Hepatocyte (in vitro differentiated cells): ENCODE measurements at regions not wholly inside any gene's neighbourhood (a gene's known extent, or its start where the extent isn't known, plus 50 kb on each side); places are given as distances from the start of the nearest gene placed in this dataset.

Experiments used
- DNase-seq: peaks from one replicate; pipeline ENCODE4 v3.0.0-alpha.2; 2016; ENCODE audit warnings: low spot score
- H2AFZ ChIP-seq: fragments of 200-600 bp; sonication (generic); 2 replicates; pipeline ENCODE4 v1.6.0; 2016; ENCODE audit warnings: antibody characterized with exemption, mild to moderate bottlenecking
- H3K27ac ChIP-seq: fragments of 200-600 bp; sonication (generic); 2 replicates; pipeline ENCODE4 v1.5.1; 2016; ENCODE audit warnings: mild to moderate bottlenecking
- H3K27me3 ChIP-seq: fragments of 200-600 bp; sonication (generic); 2 replicates; pipeline ENCODE4 v1.6.1; 2016
- H3K36me3 ChIP-seq: fragments of 200-600 bp; sonication (generic); replicated peaks from 2 replicates; pipeline ENCODE4 v1.5.1; 2016; ENCODE audit warnings: low read depth; ENCODE audit not compliant: insufficient read depth
- H3K4me1 ChIP-seq: fragments of 200-600 bp; sonication (generic); 2 replicates; pipeline ENCODE4 v1.5.1; 2016; ENCODE audit warnings: mild to moderate bottlenecking, moderate library complexity; ENCODE audit not compliant: insufficient read depth
- H3K4me2 ChIP-seq: fragments of 200-600 bp; sonication (generic); 2 replicates; pipeline ENCODE4 v1.6.0; 2016
- H3K4me3 ChIP-seq: fragments of 200-600 bp; sonication (generic); 2 replicates; pipeline ENCODE4 v1.5.1; 2016; ENCODE audit warnings: mild to moderate bottlenecking
- H3K79me2 ChIP-seq: fragments of 200-600 bp; sonication (generic); 2 replicates; pipeline ENCODE4 v1.6.0; 2017; ENCODE audit warnings: mild to moderate bottlenecking
- H3K9me2 ChIP-seq: fragments of 200-600 bp; sonication (generic); replicated peaks from 2 replicates; pipeline ENCODE4 v1.6.0; 2017; ENCODE audit warnings: mild to moderate bottlenecking; ENCODE audit not compliant: insufficient read depth
- H3K9me3 ChIP-seq: fragments of 200-600 bp; sonication (generic); 2 replicates; pipeline ENCODE4 v1.5.1; 2016; ENCODE audit warnings: low read depth, mild to moderate bottlenecking
- H4K20me1 ChIP-seq: fragments of 200-600 bp; sonication (generic); 2 replicates; pipeline ENCODE4 v1.6.0; 2016; ENCODE audit warnings: mild to moderate bottlenecking; ENCODE audit not compliant: insufficient read depth, poor library complexity, severe bottlenecking
- CTCF ChIP-seq: fragments of 200-600 bp; sonication (generic); IDR thresholded peaks from 2 replicates; pipeline ENCODE4 v1.5.1; 2016; ENCODE audit warnings: antibody characterized with exemption, mild to moderate bottlenecking; ENCODE audit not compliant: poor library complexity
- EZH2 ChIP-seq: fragments of 200-600 bp; sonication (generic); IDR thresholded peaks from 2 replicates; pipeline ENCODE4 v1.6.1; 2016; ENCODE audit warnings: antibody characterized with exemption, mild to moderate bottlenecking, borderline replicate concordance
- EZH2phosphoT487 ChIP-seq: fragments of 200-600 bp; sonication (generic); IDR thresholded peaks from one replicate; pipeline ENCODE4 v1.6.1; 2018; ENCODE audit warnings: antibody characterized with exemption, mild to moderate bottlenecking, low read depth, moderate library complexity; ENCODE audit not compliant: unreplicated experiment, severe bottlenecking
- WGBS: methylation state at CpG from one replicate; pipeline ENCODE4 v1.1.6; 2016; ENCODE audit warnings: low lambda C conversion rate; ENCODE audit errors: missing lambda C conversion rate; 5-methylcytosine and 5-hydroxymethylcytosine counted together

- peak; percentile 85 for DNase-seq
- peaks cover 68% of the 10 kb centered on the region for H3K4me1 ChIP-seq
- WGBS, result 53% methylated on average over 11 of the region's 11 CpGs
These were observed 153.3 kb downstream of the TOMM20 start for GRCh38 chr1:234975122-234975940.

GRCh38 chr1:234973426-234974250, 155.0 kb downstream of the TOMM20 start:
- H3K4me1 ChIP-seq, result peaks cover 68% of the 10 kb centered on the region
- H3K79me2 ChIP-seq, result no peaks in the 10 kb centered on the region
- H3K4me3 ChIP-seq, result no peak overlapping the region
- 59% methylated on average over 10 of the region's 10 CpGs for WGBS
- no peak overlapping the region for H3K4me2 ChIP-seq
- no peaks in the 10 kb centered on the region for H3K9me2 ChIP-seq
- no peaks in the 10 kb centered on the region for H4K20me1 ChIP-seq
- no peaks in the 10 kb centered on the region for H3K36me3 ChIP-seq
- H3K27ac ChIP-seq, result peak overlapping the region; percentile 94
- DNase-seq, result no peak
- H3K9me3 ChIP-seq, result no peaks in the 10 kb centered on the region
- no peak for TF ChIP-seq CTCF
- no peak for TF ChIP-seq EZH2
- no peak for TF ChIP-seq EZH2phosphoT487
- H2AFZ ChIP-seq, result no peak overlapping the region
- H3K27me3 ChIP-seq, result no peaks in the 10 kb centered on the region

More at GRCh38 chr1:234975122-234975940, 153.3 kb downstream of the TOMM20 start:
- Histone ChIP-seq H2AFZ (no peak overlapping the region), H4K20me1 (no peaks in the 10 kb centered on the region), H3K9me2 (no peaks in the 10 kb centered on the region), H3K4me3 (no peak overlapping the region), H3K79me2 (no peaks in the 10 kb centered on the region), H3K36me3 (no peaks in the 10 kb centered on the region), H3K9me3 (no peaks in the 10 kb centered on the region), H3K4me2 (peak overlapping the region; percentile 3), H3K27ac (peak overlapping the region; percentile 95), H3K27me3 (no peaks in the 10 kb centered on the region)
- no peak for TF ChIP-seq EZH2phosphoT487
- no peak for TF ChIP-seq EZH2
- no peak for TF ChIP-seq CTCF

- Histone ChIP-seq H3K9me3 (no peaks in the 10 kb centered on the region), H3K4me3 (no peak overlapping the region), H3K9me2 (no peaks in the 10 kb centered on the region), H3K36me3 (no peaks in the 10 kb centered on the region), H3K27me3 (no peaks in the 10 kb centered on the region), H3K27ac (peak overlapping the region; percentile 94), H3K4me1 (peaks cover 63% of the 10 kb centered on the region), H3K4me2 (no peak overlapping the region), H2AFZ (no peak overlapping the region), H4K20me1 (no peaks in the 10 kb centered on the region), H3K79me2 (no peaks in the 10 kb centered on the region)
- no peak for DNase-seq
- TF ChIP-seq EZH2, result no peak
- 83% methylated on average over 19 of the region's 19 CpGs for WGBS
These were observed 156.0 kb downstream of the TOMM20 start for GRCh38 chr1:234972411-234973191.
